Gastrocnemius medialis (tissue), 4 donors: ENCODE measurements at regions not wholly inside any gene's neighbourhood (a gene's known extent, or its start where the extent isn't known, plus 50 kb on each side); places are given as distances from the start of the nearest gene placed in this dataset.

ENCODE experiments used
- POLR2A ChIP-seq, 2 donors: fragments of 450-650 bp; IDR thresholded peaks; one replicate each; pipeline ENCODE4 v1.6.1; 2017; ENCODE audit warnings: antibody characterized with exemption in 2 of 2, mild to moderate bottlenecking in 2 of 2, moderate library complexity in 2 of 2
- TF ChIP-seq, protein P1 (sequence below), 5 experiments: fragments of 450-650 bp in 3 of 5; fragments of 200-600 bp in 2 of 5; sonication (generic) in 2 of 5; IDR thresholded peaks in 4 of 5; conservative IDR thresholded peaks in 1 of 5; 1 replicate in 4 of 5; 2 replicates in 1 of 5; pipeline ENCODE4 v1.5.1; 2016 to 2019; ENCODE audit warnings: antibody characterized with exemption in 5 of 5, mild to moderate bottlenecking in 3 of 5, moderate library complexity in 3 of 5

DNA sequence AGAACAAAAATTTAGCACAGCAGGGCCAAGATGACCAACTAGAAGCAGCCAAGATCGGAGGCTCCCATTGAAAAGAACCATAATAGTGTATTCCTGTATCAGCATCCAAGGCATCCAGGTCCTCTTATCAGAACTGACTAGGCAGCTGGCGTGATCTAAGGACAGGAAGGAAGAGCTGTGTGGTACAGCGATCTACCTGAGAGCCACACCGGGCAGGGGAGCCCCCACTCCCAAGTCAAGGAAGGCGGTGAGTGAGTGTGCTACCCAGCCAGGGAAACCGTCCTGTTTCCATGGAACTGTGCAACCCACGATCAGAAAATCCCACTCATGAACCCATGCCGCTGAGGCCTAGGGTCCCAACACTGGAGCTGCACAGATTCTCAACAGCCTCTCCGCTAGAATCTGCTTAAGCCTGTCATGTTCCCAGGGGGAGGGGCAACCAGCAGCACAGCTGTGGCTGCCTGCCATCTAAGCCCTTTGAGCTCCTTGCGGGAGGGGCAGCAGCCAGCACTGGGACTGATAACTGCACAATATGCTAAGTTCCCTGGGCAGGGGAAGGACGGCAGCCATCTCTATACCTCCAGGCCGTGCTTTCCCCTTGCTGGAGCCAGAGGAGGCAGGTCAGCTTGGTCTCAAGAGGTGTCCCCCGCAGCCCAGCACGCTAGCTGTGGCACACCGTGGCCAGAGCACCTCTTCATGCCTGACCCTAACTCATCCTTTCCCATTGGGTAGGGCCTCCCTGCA is 213.0 kb upstream of the SMIM30 start:
- no peak for TF ChIP-seq POLR2A (IDR thresholded peaks at IDR 0.05)
- TF ChIP-seq, protein P1, sequence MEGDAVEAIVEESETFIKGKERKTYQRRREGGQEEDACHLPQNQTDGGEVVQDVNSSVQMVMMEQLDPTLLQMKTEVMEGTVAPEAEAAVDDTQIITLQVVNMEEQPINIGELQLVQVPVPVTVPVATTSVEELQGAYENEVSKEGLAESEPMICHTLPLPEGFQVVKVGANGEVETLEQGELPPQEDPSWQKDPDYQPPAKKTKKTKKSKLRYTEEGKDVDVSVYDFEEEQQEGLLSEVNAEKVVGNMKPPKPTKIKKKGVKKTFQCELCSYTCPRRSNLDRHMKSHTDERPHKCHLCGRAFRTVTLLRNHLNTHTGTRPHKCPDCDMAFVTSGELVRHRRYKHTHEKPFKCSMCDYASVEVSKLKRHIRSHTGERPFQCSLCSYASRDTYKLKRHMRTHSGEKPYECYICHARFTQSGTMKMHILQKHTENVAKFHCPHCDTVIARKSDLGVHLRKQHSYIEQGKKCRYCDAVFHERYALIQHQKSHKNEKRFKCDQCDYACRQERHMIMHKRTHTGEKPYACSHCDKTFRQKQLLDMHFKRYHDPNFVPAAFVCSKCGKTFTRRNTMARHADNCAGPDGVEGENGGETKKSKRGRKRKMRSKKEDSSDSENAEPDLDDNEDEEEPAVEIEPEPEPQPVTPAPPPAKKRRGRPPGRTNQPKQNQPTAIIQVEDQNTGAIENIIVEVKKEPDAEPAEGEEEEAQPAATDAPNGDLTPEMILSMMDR (IDR thresholded peaks at IDR 0.05 in 4 of 5, conservative IDR thresholded peaks at IDR 0.05 in 1 of 5): no peak
